Pulmonary artery endothelial cell (primary cell): ENCODE measurements at regions not wholly inside any gene's neighbourhood (a gene's known extent, or its start where the extent isn't known, plus 50 kb on each side); places are given as distances from the start of the nearest gene placed in this dataset.

Experiments
- DNase-seq: peaks from one replicate; pipeline ENCODE4 v3.0.0-alpha.2; 2011; ENCODE audit warnings: low read depth, low spot score

DNA sequence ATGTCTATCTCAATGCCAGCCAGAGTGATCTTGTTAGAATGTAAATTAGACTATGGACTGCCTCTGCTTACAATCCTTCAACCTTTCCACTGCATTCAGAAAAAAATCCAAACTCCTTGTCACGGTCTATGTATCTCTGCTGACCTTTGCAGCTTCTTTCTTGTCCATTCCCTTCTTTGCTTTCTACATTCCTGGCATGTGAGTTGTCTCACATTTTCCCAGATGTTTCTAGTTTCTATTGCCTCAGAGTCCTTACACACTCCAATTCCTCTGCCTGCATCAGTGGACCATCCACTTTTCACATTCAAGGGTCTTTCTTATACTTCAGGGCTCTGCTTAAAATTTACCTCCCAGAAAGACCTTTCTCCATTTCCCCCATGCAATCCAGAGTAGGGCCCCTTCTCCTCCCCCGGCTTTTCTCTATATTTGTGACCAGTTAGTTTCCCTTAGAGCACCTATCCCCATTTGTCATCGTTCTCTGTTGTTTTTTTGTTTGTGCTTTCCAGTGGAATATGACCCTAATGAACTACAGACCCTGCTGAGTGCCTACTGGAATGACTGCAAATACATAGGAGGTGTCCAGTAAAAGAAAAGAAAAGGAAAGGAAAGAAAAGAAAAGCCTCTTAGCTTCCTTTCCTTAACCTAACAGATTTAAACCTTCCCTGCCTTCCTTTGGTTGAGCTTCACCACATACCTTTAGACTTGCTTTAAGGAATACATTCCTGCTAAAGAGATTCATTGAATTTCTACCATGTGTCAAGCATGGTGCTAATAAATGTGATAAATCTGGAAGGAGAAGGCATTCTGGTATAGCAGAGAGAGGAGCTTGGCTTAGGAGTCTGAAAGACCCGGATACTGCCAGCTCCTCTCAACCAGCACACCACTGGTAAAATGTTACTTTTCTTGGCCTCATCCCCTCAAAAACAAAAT lies 102.0 kb downstream of the DIRAS3 start:
- no peak for DNase-seq

GRCh38 chr1:67947114-67947513 lies 103.3 kb downstream of the DIRAS3 start:
- DNase-seq = peak; percentile 13

DNA sequence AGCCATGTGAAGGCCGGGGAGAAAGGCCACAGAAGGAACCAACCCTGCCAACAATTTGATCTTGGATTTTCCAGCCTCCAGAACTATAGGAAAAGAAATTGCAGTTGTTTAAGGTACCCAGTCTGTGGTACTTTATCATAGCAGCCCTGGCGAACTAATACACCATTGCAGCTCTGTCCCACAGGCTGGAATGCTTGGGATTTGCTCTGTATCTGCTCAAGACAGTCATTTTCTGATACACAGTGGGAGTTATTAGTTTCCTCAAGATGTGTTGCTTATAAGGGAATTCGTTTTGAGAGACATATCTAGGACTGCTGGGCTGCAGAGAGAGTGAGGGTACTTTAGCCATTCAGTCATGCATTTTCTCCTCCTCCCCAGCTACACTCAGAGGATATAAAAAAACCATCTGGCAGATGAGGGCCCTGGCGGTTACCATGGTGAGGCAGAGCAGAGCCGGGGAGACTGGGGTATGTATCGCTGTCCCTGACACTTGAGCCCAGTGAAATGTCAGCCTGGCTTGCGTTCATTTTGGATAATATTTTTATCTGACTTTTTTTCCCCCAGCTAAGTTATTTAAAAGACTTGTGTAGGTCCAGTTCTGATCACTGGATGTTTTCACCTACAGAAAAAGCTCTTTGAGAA lies 104.6 kb downstream of the DIRAS3 start:
- no peak for DNase-seq

- no peak for DNase-seq
Observed at GRCh38 chr1:67942274-67942673, 108.2 kb downstream of the DIRAS3 start.

GRCh38 chr1:67941746-67942145 lies 108.5 kb upstream of the GNG12 start:
- DNase-seq = no peak

GRCh38 chr1:67941155-67941554 lies 107.9 kb upstream of the GNG12 start:
- no peak for DNase-seq

GRCh38 chr1:67939942-67940341 lies 106.7 kb upstream of the GNG12 start:
- DNase-seq = no peak

GRCh38 chr1:67939186-67939743 lies 106.0 kb upstream of the GNG12 start:
- DNase-seq = no peak

GRCh38 chr1:67937651-67938050 lies 104.4 kb upstream of the GNG12 start:
- DNase-seq = no peak

DNA sequence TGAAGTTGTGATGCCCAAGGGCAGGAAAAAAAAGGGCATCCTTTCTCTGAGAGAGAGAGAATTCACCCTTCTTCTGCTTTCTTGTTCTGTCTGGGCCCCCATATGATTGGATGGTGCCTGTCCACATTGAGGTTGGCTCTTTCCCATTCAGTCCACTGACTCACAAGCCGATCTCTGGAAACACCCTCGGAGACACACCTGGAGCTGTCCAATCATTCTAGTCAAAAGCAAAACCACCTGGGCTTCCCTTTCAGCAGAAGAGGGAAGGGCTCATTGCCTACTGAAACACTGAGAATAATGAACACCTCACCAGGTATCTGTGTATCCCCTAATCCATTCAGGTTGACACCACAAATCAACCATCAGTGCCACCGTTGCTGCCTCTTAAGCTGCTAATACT lies 103.7 kb upstream of the GNG12 start:
- DNase-seq = no peak

- no peak for DNase-seq
Observed at GRCh38 chr1:67935560-67935959, 102.3 kb upstream of the GNG12 start.

DNA sequence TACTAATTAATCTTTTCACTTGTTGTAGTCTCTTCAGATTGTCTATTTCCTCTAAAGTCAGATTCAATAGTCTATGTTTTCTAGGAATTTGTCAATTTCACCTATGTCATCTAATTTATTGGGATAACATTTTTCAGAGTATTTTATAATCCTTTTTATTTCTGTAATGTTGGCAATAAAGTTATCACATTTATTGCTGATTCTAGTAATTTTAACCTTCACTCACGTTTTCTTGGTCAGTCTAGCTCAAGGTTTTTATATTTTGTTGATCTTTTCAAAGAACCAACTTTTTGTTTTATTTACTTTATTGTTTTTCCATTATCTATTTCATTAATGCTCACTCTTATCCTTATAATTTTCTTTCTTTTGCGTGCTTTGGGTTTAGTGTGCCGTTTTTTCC lies 97.9 kb upstream of the GNG12 start:
- DNase-seq = no peak

DNA sequence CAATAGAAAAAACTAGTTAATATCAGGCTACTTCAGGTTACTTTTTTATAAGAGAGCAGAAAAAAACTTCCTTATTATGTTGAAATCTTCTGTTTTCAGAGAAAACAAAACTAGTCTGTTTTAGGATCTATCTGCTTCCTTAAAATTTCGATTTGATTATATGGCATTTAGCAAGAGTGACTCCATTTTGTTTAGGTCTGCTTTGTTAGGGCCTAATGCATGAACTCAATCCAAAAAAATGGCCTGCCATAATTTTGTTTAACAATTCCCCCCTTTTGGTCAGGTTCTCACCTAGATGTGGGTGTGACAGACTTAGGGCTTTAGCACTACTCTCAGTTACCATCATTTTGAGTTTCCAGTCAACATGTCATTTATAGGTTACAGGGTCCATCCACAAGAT lies 89.8 kb upstream of the GNG12 start:
- DNase-seq = no peak

- peak; percentile 97 for DNase-seq
Observed at GRCh38 chr1:67921725-67922489, 88.6 kb upstream of the GNG12 start.

- no peak for DNase-seq
Observed at GRCh38 chr1:67919274-67920072, 86.2 kb upstream of the GNG12 start.

- DNase-seq = no peak
Observed at GRCh38 chr1:67918067-67918466, 84.8 kb upstream of the GNG12 start.

DNA sequence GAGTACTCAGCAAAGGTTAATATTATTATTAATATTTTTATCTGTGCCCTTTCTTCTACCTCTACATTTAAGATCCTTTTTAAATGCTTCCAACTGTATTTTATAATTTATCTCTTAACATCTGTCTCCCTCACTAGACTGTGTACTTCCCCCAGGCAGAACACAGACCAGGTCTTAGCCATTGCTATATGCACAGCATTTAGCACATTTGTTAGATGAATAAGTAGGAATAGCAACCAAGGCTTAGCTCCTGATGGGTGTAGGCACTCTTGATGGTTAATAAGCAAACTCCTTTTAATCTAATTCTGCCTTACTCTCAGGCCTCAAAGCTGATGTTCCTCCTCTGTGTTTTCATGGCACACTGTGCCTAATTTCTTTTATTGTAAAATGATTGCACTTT lies 83.7 kb upstream of the GNG12 start:
- no peak for DNase-seq

DNA sequence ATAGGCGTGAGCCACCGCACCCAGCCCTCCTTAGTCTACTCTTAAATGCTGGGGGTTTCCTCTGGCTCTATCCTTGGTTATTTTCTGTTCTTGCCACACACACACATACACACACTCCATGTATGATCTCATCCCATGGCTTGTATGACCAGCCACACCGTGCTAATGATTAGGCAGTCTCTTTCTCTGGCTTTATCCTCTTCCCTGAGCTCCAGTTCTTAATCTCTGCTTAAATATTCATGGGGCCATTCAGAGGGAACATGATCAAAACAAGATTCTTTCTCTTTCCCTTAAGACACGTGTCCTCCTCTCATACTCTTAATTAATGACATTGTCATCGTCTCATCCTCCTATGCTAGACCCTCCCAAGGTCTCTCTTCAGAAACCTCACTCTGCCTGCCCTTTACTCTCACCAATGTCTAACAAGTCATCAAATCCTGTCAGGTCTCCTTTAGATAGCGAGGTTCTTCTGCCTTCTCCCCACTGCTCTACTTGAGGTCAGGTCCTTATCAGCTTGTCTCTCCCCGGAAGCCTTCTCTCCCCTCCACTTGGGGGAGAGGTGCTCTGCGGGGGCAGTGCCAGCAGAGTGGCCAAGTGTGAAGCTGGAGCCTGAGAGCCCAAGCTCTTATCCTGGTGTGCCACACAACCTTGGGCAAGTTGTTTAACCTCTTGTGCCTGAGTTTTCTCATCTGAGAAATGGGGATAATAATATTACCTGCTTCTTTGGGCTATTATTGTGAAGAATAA lies 83.0 kb upstream of the GNG12 start:
- DNase-seq = no peak

DNA sequence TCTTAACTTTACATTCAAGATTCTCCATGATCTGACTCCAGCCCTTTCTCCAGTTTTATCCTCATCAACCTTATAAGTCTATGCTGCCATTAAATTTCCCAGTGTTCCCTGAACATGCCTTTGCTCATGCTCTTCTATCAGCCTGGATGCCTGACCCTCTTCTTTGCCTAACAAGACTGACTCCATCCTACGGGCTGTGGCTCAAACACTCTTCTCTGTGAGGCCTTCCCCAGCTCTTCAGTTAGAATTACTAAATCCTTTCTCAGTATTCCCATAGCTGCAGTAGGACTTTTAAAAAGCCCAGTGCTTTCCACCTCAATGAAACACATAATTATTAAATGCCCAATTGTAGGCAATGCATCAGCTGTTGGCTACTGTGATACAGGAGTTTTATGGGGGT lies 76.5 kb upstream of the GNG12 start:
- DNase-seq = no peak

DNA sequence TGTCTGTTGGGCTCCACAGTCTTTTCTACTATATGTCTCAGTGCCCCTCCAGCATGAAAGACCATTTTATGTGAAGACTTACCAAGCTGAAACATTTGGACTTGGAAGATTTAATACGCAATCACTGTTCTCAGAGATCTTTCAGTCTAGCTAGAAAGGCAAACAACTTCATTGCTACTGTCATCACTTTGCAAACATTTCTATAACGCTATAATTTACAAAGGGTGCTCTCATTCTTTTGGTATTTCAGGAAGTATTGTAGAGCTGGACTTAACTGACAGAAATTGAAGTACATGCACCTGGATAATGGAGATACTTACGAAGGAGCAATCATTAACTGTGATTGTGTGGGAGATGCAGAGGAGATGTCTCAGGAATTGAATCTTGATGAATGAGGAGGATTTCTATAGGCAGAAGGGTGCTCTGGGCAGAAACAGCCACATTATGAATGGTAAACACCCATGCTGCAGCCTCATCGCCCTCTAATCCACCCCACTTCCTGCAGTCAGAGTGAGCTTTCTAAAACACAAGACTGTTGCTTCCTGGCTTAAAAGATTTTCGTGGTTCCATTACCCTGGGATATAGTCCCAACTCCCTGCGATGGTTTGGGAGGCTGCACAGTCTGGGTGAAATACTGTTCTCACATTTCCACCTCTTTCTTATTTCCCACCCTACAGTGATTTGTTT lies 75.1 kb upstream of the GNG12 start:
- DNase-seq = no peak
